Right lobe of liver (tissue), 6 donors: ENCODE measurements at regions not wholly inside any gene's neighbourhood (a gene's known extent, or its start where the extent isn't known, plus 50 kb on each side); places are given as distances from the start of the nearest gene placed in this dataset.

Experiments
- ATAC-seq, 4 donors: fragments of 200-7000 bp; cut with Tn5 transposase; one replicate each; pipeline ENCODE4 v1.9.1; 2020; ENCODE audit warnings: mild to moderate bottlenecking in 4 of 4, moderate library complexity in 4 of 4
- DNase-seq, 3 donors: peaks; one replicate each; pipeline ENCODE4 v3.0.0-alpha.2; 2020
- H3K27ac ChIP-seq, 3 donors: fragments of 200-600 bp; one replicate each; pipeline ENCODE4 v1.8.0; 2022
- H3K27me3 ChIP-seq, 2 donors: fragments of 200-600 bp; one replicate each; pipeline ENCODE4 v1.8.0; 2022
- H3K36me3 ChIP-seq, 4 donors: fragments of 200-600 bp; sonication (generic) in 1 of 4; one replicate each; pipeline versions ENCODE4 v1.5.1 to v1.8.0; 2017 to 2022; ENCODE audit warnings: control low read depth in 1 of 4
- H3K4me1 ChIP-seq, 4 donors: fragments of 200-600 bp; sonication (generic) in 1 of 4; one replicate each; pipeline versions ENCODE4 v1.5.1 to v1.8.0; 2017 to 2022; ENCODE audit warnings: control low read depth in 1 of 4
- H3K4me3 ChIP-seq, 3 donors: fragments of 200-600 bp; one replicate each; pipeline ENCODE4 v1.8.0; 2022
- H3K9me3 ChIP-seq, 4 donors: fragments of 200-600 bp; sonication (generic) in 1 of 4; one replicate each; pipeline versions ENCODE4 v1.5.1 to v1.8.0; 2017 to 2022; ENCODE audit warnings: control low read depth in 1 of 4
- CTCF ChIP-seq, 4 donors: fragments of 200-600 bp in 3 of 4; fragments of 450-650 bp in 1 of 4; IDR thresholded peaks; one replicate each; pipeline versions ENCODE4 v1.5.1 to v1.8.0; 2016 to 2022; ENCODE audit warnings: antibody characterized with exemption in 4 of 4, mild to moderate bottlenecking in 2 of 4
- POLR2A ChIP-seq: fragments of 450-650 bp; IDR thresholded peaks from one replicate; pipeline ENCODE4 v1.6.1; 2017; ENCODE audit warnings: antibody characterized with exemption, mild to moderate bottlenecking
- WGBS: methylation state at CpG from one replicate; pipeline ENCODE4 v1.1.6; 2018; ENCODE audit warnings: low coverage, low lambda C conversion rate; ENCODE audit not compliant: insufficient coverage; ENCODE audit errors: missing lambda C conversion rate; 5-methylcytosine and 5-hydroxymethylcytosine counted together
- intact Hi-C, 2 donors: fragments of 100-400 bp; cut with DNase I; formaldehyde crosslinking; loops; one replicate each; pipeline versions ENCODE4 v1.11.2 to v1.14.1; 2022
- donor health status: DM: no; HTN: yes; CAD: no.
- donor health status: DM: no; HTN: no; CAD: no.
- donor health status: DM: no; HTN: no; CAD: no.
- donor health status: DM: no; HTN: yes; CAD: no.
- donor health status: DM: no; HTN: yes; CAD: no.

- peak in 2 of 3 donors; percentile 8 to 14 for DNase-seq
Measured at GRCh38 chr18:78734614-78734945, 245.0 kb upstream of the SALL3 start.

GRCh38 chr18:78735131-78736014 is 244.2 kb upstream of the SALL3 start:
- no peak overlapping the region for H3K4me3 ChIP-seq
- intact Hi-C loops, result no loop called here
- ATAC-seq (no peak), DNase-seq (peak in 2 of 3 donors; percentile 34 to 45)
- WGBS, result 40% methylated on average over 2 of the region's 48 CpGs
- H3K9me3 ChIP-seq, result no peaks in the 10 kb centered on the region
- TF ChIP-seq POLR2A (no peak), CTCF (IDR thresholded peaks at IDR 0.05) (no peak)
- H3K4me1 ChIP-seq, result no peaks in the 10 kb centered on the region
- no peak overlapping the region for H3K27ac ChIP-seq
- no peaks in the 10 kb centered on the region for H3K36me3 ChIP-seq
- H3K27me3 ChIP-seq, result no peaks in the 10 kb centered on the region

More at GRCh38 chr18:78734614-78734945, 245.0 kb upstream of the SALL3 start:
- 87% methylated on average over 3 of the region's 9 CpGs for WGBS
- Histone ChIP-seq H3K4me1 (no peaks in the 10 kb centered on the region), H3K27me3 (no peaks in the 10 kb centered on the region), H3K36me3 (no peaks in the 10 kb centered on the region), H3K27ac (no peak overlapping the region), H3K9me3 (no peaks in the 10 kb centered on the region), H3K4me3 (no peak overlapping the region)
- ATAC-seq, result no peak
- TF ChIP-seq CTCF (IDR thresholded peaks at IDR 0.05), result no peak
- TF ChIP-seq POLR2A, result no peak
- intact Hi-C loops, result no loop called here

DNA sequence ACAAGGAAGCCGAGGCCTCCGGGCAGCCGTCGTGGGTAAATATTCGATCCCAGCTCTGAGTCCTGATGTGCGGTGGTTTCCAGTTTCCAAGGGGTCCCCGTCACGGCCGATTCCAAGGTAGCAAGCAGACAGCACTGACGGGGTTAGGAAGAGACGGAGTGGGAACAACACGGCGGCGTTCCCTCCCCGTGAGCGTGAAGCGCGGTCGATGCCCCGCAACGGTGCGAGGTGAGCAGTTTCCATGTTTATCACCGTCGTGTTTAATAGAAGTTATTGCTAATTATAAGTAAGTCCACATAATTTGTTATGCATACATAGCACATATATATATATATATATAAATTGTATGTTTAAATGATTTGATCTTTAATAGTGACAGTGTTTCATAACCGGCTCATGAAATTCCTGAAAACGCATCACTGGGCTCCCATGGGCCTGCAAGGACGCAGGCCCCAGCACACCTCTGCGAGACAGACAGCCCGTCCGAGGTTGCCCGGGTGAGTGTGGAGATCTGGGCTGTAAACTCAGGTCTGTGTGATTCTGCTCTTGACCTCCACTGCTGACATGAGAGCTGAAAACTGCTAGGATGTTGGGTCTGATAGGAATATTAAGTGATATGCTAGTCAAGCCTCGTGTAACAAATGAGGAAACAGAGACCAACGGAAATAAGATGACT is 243.5 kb upstream of the SALL3 start:
- no peaks in the 10 kb centered on the region for H3K36me3 ChIP-seq
- WGBS, result 66% methylated on average over 25 of the region's 33 CpGs
- H3K4me1 ChIP-seq, result no peaks in the 10 kb centered on the region
- intact Hi-C loops, result no loop called here
- no peak overlapping the region for H3K4me3 ChIP-seq
- peak in 1 of 3 donors; percentile 15 for DNase-seq
- no peaks in the 10 kb centered on the region for H3K9me3 ChIP-seq
- H3K27me3 ChIP-seq, result no peaks in the 10 kb centered on the region
- TF ChIP-seq CTCF (IDR thresholded peaks at IDR 0.05) (no peak), POLR2A (no peak)
- H3K27ac ChIP-seq, result no peak overlapping the region
- ATAC-seq, result no peak

DNA sequence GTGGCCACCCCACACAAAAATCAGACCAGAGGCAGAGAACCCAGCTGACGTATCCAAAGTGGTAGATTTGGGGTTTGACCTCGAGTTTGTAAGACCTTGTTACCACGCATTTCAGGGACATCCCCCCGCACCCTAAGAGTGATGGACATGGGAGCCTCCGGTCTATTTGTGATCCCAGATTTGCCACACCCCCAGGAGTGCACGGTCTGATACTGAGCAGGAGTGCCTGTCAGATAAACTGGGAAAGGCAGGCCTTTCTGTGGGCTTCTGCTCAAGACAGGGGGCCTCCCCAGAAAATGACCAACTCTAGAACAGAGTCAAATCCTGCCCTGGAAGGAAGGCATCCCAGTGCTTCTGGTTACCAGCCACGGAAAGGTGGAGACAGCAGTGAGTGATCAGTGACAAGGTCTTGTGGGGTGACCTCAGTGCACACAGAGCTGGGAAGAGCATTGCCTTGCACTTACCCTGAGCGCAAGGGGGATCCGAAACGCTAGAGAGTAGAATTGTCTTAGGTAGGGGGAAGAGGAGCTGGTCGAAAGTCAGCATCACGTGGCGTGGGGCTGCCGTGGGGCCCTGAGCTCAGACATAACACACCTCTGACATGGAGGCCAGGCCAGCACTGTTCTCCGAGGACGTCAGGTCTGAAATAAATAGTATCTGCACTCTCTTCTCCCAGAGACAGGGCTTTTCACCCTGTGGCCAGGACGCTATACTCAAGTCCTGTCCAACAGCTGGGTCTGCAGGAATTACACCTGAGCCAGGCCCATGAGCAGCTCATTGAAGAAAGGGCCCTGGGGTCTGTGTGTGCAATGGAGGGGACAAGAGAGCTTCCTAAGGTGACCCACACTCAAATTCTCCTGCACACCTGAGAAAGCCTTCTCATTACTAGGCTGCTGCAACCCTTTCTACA is 242.4 kb upstream of the SALL3 start:
- Histone ChIP-seq H3K4me3 (no peak overlapping the region), H3K27ac (no peak overlapping the region), H3K4me1 (no peaks in the 10 kb centered on the region), H3K9me3 (no peaks in the 10 kb centered on the region), H3K27me3 (no peaks in the 10 kb centered on the region), H3K36me3 (no peaks in the 10 kb centered on the region)
- intact Hi-C loops, result no loop called here
- ATAC-seq, result no peak
- no peak for TF ChIP-seq CTCF (IDR thresholded peaks at IDR 0.05)
- no peak for TF ChIP-seq POLR2A
- WGBS, result 38% methylated on average over 6 of the region's 17 CpGs
- DNase-seq, result peak in 2 of 3 donors; percentile 7 to 13
